Esophagus (tissue), 2 donors: ENCODE measurements at regions not wholly inside any gene's neighbourhood (a gene's known extent, or its start where the extent isn't known, plus 50 kb on each side); places are given as distances from the start of the nearest gene placed in this dataset.

ENCODE experiments used
- H3K27ac ChIP-seq, 2 donors: one replicate each; pipeline ENCODE4 v1.5.1; 2013; ENCODE audit warnings: low read depth in 2 of 2, mild to moderate bottlenecking in 2 of 2, inconsistent platforms in 1 of 2, low read length in 1 of 2, moderate library complexity in 1 of 2
- H3K27me3 ChIP-seq, 2 donors: one replicate each; pipeline ENCODE4 v1.6.1; 2013; ENCODE audit warnings: low read length in 2 of 2, control low read depth in 1 of 2, mild to moderate bottlenecking in 1 of 2; ENCODE audit not compliant: insufficient read depth in 2 of 2, control insufficient read depth in 1 of 2
- H3K36me3 ChIP-seq, 2 donors: one replicate each; pipeline ENCODE4 v1.6.1; 2013; ENCODE audit warnings: low read length in 1 of 2; ENCODE audit not compliant: control insufficient read depth in 2 of 2, insufficient read depth in 2 of 2
- H3K4me1 ChIP-seq, 2 donors: one replicate each; pipeline ENCODE4 v1.6.1; 2013; ENCODE audit warnings: low read length in 1 of 2; ENCODE audit not compliant: control insufficient read depth in 2 of 2, insufficient read depth in 2 of 2
- H3K4me3 ChIP-seq, 2 donors: one replicate each; pipeline ENCODE4 v1.5.1; 2013; ENCODE audit warnings: low read length in 2 of 2, mild to moderate bottlenecking in 2 of 2, low read depth in 1 of 2, moderate library complexity in 1 of 2
- H3K9me3 ChIP-seq, 2 donors: one replicate each; pipeline ENCODE4 v1.6.1; 2013; ENCODE audit warnings: mild to moderate bottlenecking in 2 of 2, low read depth in 1 of 2, low read length in 1 of 2, moderate library complexity in 1 of 2; ENCODE audit not compliant: control insufficient read depth in 2 of 2, insufficient read depth in 1 of 2
- WGBS, 2 donors: extraction: QIAGEN DNeasy Blood & Tissue Kit; methylation state at CpG; one replicate each; pipeline ENCODE4 v1.1.7; 2013; 5-methylcytosine and 5-hydroxymethylcytosine counted together
- donor health status: healthy with polysubstance abuse.
- donor health status: Bipolar disorder and iron deficiency.

DNA sequence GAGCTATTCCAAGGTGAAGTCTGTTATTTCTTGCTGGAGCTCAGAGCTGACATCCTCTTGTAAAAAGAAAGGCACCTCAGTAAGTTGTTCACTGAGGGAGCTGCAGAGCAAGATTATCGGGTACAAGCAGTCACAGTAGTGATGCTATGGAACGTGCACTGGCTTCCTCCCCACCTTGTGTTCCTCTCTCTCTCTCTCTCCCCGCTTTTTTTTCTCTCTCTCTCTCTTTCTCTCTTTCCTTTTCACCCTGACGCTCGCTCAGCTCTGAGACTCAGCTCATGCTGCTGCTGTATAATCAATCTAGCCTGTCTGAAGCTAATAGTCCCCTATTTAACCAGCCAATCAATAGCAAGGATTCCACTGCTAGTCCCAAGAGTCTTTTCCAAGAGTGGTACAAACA is 587.6 kb upstream of the CDH18 start:
- no peak overlapping the region for H3K4me3 ChIP-seq
- 36 to 49% methylated on average over 5 of the region's 5 CpGs for WGBS, 2 donors
- H3K27ac ChIP-seq: no peak overlapping the region
- no peaks in the 10 kb centered on the region for H3K36me3 ChIP-seq
- H3K4me1 ChIP-seq: no peaks in the 10 kb centered on the region
- no peaks in the 10 kb centered on the region for H3K27me3 ChIP-seq
- H3K9me3 ChIP-seq: no peaks in the 10 kb centered on the region

DNA sequence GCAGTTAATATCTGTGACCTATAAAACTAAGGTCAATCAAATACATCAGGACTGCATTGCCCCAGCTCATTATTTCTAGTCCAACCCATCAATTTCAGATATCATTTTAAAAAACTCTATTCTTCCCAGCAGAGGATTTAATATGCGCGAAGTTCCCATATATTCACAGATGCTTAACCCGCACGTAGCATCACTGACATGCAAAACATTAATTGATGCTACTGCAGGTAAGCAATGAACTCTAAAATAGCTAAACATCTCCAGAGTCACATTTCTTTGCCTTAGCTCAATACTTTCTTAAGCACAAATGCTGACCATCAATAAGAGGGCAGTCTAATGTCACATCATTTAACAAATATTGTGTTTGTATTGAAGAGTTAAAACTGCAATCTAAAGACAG is 586.6 kb upstream of the CDH18 start:
- WGBS, 2 donors: 91 to 93% methylated on average over 4 of the region's 4 CpGs
- H3K36me3 ChIP-seq: no peaks in the 10 kb centered on the region
- no peaks in the 10 kb centered on the region for H3K9me3 ChIP-seq
- no peak overlapping the region for H3K4me3 ChIP-seq
- H3K4me1 ChIP-seq: no peaks in the 10 kb centered on the region
- no peak overlapping the region for H3K27ac ChIP-seq
- no peaks in the 10 kb centered on the region for H3K27me3 ChIP-seq

DNA sequence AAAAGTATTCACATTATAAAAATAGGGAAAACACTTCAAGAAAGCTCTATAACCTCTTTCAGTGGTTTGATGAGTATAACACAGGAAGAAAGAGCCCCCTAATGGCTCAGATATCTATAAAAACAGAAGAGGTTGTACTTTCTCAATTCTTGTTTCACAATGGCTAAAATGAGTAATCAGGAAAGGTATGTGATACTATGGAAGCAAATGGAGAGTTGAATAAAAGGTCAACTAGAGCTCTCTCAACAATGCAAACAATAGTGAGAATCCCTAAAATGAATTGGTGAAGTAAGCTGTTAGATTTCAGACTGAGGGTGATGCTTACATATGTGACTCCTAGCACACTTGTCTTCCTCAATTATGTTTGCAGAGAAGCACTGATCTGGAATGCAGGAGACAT is 584.6 kb upstream of the CDH18 start:
- no peaks in the 10 kb centered on the region for H3K27me3 ChIP-seq
- no peaks in the 10 kb centered on the region for H3K4me1 ChIP-seq
- no peak overlapping the region for H3K4me3 ChIP-seq
- H3K36me3 ChIP-seq: no peaks in the 10 kb centered on the region
- no peak overlapping the region for H3K27ac ChIP-seq
- H3K9me3 ChIP-seq: no peaks in the 10 kb centered on the region

DNA sequence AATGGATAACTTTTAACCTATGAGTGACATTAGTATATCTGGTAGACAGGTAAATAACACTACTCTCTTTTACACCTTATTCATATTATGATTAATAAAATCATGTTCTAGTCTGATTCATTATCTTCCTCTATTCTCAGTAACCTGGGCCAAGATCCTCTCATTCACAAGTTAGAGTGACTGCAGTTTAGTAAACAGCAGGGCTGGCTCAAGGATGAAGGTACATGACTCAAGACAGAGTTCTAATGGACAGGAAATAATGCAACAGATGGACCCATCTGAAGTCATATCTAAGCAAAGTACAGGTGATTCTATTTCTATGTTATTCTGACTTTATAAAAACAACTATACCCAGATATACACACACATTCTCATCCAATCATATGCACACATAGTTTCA is 582.5 kb upstream of the CDH18 start:
- no peaks in the 10 kb centered on the region for H3K27me3 ChIP-seq
- no peaks in the 10 kb centered on the region for H3K36me3 ChIP-seq
- no peaks in the 10 kb centered on the region for H3K4me1 ChIP-seq
- no peaks in the 10 kb centered on the region for H3K9me3 ChIP-seq
- no peak overlapping the region for H3K27ac ChIP-seq
- no peak overlapping the region for H3K4me3 ChIP-seq

DNA sequence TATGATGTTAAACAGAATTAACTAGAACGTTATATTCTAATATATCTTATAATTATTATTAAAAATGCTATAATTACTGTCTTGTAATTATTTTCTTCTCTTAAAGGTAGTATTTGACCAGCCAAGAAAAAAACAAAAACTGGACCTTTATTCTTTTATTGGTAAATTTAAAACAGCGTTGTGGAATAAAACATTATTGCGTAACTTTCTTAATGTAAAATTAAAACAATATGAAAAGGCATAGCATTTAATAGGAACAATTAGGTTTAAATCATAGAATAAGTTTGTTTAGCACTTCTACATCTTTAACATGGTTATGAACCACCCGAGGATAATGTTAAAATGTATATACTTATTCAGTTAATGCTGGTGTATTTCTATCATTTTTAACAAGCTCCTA is 574.5 kb upstream of the CDH18 start:
- Histone ChIP-seq H3K27ac (no peak overlapping the region), H3K36me3 (no peaks in the 10 kb centered on the region), H3K9me3 (no peaks in the 10 kb centered on the region), H3K4me1 (no peaks in the 10 kb centered on the region), H3K4me3 (no peak overlapping the region), H3K27me3 (no peaks in the 10 kb centered on the region)
- 71 to 88% methylated on average over 4 of the region's 4 CpGs for WGBS, 2 donors

DNA sequence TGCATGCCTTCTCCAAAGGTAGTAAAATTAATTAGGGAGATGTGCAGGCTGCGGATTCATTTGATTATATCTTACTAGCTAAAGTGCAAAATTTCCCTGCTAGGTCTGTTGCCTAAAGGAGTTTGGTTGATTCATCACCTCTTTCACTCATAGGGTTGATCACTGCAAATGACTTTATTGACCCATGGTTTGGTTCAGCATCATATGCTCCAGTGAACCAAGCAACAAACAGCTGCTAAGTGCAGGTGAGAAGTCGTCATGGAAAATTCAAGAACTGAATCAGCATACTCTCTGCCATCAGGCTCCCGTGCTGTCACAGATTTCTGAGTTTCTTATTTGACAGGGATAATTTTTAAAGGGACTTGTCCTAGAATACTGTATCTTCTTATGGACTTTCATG is 571.8 kb upstream of the CDH18 start:
- Histone ChIP-seq H3K4me1 (no peaks in the 10 kb centered on the region), H3K36me3 (no peaks in the 10 kb centered on the region), H3K4me3 (no peak overlapping the region), H3K27me3 (no peaks in the 10 kb centered on the region), H3K9me3 (no peaks in the 10 kb centered on the region), H3K27ac (no peak overlapping the region)
- WGBS, 2 donors: 63 to 82% methylated on average over 3 of the region's 3 CpGs

DNA sequence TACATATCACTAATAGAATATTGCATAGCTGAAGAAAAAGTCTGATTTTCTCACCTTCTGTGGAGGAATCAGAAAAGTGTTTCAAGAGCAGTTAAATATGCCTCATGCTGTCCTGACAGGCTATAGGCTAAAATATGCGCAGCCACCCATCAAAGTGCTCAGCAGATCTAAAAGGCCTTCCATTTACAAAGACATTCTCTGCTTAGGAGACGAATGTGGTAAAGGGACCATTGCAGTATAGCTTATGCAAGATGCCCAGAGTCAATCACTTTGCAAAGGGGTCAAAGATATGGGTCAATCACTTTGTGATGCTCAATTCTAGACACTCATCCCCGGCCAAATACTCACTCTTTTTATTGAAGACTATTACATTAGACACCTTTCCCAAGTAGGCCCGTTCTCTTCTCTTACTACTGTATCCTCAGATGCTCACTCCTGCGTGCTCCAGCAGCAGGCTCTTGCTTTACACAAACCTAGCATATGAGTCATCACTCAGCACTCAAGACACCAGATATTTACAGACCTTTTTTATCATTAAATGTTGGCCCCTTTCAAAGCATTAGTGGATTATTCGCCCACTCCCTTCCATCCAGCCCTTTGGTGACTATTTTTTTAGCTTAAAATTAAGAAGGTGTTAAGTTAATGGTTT is 568.2 kb upstream of the CDH18 start:
- 79 to 81% methylated on average over 6 of the region's 6 CpGs for WGBS, 2 donors
- no peaks in the 10 kb centered on the region for H3K4me1 ChIP-seq
- H3K9me3 ChIP-seq: no peaks in the 10 kb centered on the region
- H3K27me3 ChIP-seq: no peaks in the 10 kb centered on the region
- H3K4me3 ChIP-seq: no peak overlapping the region
- H3K36me3 ChIP-seq: no peaks in the 10 kb centered on the region
- no peak overlapping the region for H3K27ac ChIP-seq

DNA sequence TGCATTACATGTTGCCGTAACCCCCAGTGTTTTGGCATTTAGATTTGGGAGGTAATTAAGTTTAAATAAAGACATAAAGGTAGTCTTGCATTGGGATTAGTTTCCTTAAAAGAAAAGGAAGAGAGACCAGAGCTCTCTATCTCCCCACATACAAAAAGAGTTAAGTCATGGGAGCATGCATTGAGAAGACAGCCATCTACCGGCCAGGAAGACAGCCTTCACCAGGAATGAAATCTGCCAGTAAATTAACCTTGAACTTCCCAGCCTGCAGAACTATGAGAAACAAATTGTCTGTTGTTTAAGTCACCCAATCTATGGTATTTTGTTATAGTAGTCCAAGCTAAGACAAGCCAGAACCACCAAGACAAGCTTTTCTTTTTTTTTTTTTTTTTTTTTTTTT is 567.0 kb upstream of the CDH18 start:
- Histone ChIP-seq H3K4me1 (no peaks in the 10 kb centered on the region), H3K27me3 (no peaks in the 10 kb centered on the region), H3K36me3 (no peaks in the 10 kb centered on the region), H3K4me3 (no peak overlapping the region), H3K9me3 (no peaks in the 10 kb centered on the region), H3K27ac (no peak overlapping the region)
- WGBS, 2 donors: 65 to 76% methylated on average over 2 of the region's 2 CpGs

DNA sequence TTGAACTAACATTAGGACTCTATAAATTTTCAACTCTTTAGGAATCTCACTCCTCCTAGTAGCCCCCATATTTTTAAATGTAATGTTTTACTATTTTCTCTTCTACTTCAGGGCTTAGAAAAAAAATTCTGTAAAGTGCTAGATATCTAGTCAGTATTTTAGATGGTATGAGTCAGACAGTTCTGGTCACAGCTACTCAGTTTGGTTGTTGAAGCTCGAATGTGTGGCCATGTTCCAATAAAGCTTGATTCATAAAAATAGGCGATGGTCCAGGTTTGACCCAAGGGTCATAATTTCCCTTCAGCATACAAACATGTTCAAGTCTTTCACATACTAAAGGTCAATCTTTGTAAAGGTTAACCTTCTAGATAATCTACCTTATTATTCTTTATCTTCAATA is 566.0 kb upstream of the CDH18 start:
- H3K36me3 ChIP-seq: no peaks in the 10 kb centered on the region
- 60 to 63% methylated on average over 2 of the region's 2 CpGs for WGBS, 2 donors
- H3K27me3 ChIP-seq: no peaks in the 10 kb centered on the region
- H3K9me3 ChIP-seq: no peaks in the 10 kb centered on the region
- no peaks in the 10 kb centered on the region for H3K4me1 ChIP-seq
- H3K4me3 ChIP-seq: no peak overlapping the region
- H3K27ac ChIP-seq: no peak overlapping the region

DNA sequence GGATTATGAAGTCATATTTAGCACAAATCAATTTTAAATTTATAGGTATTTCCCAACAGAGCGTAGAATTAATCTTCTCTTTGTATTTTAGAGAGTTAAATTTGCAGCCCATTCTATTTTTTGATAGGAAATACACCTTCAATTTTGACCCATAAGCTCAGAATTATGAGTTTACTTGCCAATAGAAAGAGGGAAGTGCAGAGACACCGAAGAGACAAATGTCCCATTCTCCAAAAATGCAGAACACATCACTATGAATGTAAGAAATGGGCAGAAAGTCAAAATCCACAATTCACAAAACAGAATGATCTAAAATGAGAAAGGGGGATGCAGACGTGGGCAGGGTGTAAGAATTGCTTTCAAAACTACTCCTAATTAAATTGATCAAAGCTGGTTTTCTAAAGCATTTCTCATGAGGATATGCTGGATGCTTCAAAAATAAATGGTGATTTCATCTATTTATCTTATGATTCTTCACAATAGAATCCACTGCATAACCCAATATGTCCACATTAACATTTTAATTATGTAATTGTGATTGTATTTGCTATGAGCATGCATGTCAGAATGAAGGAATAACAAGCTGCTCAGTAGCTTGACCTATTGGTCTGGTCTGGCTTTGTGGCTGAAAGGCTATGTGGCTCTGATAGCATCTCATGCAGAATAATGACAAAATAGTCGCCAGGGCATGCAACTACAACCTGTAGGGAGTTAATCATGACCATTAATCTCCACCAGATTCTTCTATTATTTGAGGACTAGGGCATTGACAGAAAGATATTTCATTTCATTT is 550.1 kb upstream of the CDH18 start:
- 73 to 78% methylated on average over 4 of the region's 4 CpGs for WGBS, 2 donors
- Histone ChIP-seq H3K27me3 (no peaks in the 10 kb centered on the region), H3K36me3 (no peaks in the 10 kb centered on the region), H3K4me3 (no peak overlapping the region), H3K9me3 (no peaks in the 10 kb centered on the region), H3K4me1 (no peaks in the 10 kb centered on the region), H3K27ac (no peak overlapping the region)
